ENCODE measurements at regions not wholly inside any gene's neighbourhood (a gene's known extent, or its start where the extent isn't known, plus 50 kb on each side); places are given as distances from the start of the nearest gene placed in this dataset.

DNA sequence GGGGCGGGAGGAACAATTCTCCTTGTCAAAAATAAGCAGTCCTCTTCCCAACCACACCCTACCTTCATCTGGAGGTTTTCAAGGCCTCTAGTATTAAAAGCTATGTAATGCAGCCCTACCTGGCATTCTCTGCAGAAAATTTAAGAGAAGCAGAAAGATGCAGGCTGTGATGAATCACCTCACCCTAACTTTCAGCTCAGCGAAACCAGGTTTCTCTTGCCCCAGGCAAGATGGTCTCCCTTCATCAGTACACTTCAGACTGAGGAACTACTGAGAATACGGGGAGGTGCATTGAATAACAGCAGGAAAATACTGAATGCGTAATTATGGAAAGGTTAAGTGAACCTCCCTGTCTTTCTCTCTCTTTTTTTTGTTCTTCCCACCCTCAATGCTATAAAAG lies 437.6 kb upstream of the KLF12 start:
- no TSS peak for BruUV-seq (replicated peaks)
- intact Hi-C loops (cut with micrococcal nuclease; ENCODE audit: unreplicated experiment), result no loop called here
- no peaks in the 10 kb centered on the region for H3K4me1 ChIP-seq (ENCODE audit: insufficient read depth, low read length, poor library complexity, severe bottlenecking)
- TF ChIP-seq EZH2 (IDR thresholded peaks at IDR 0.05; ENCODE audit: borderline replicate concordance, low read depth, low read length, poor library complexity, severe bottlenecking), result no peak
- TF ChIP-seq CTCF (conservative IDR thresholded peaks at IDR 0.05; ENCODE audit: low read depth, low read length), result no peak
- no peak overlapping the region for H3K4me3 ChIP-seq (ENCODE audit: low read depth, low read length, poor library complexity, severe bottlenecking)
- no peak overlapping the region for H3K27ac ChIP-seq (ENCODE audit: low read depth, low read length, poor library complexity, severe bottlenecking)
- no peaks in the 10 kb centered on the region for H3K9me3 ChIP-seq (ENCODE audit: low read depth, low read length, poor library complexity, severe bottlenecking)
- no peak for DNase-seq (ENCODE audit: low spot score)
- H3K36me3 ChIP-seq (ENCODE audit: insufficient read depth, low read length, poor library complexity, severe bottlenecking), result no peaks in the 10 kb centered on the region
- POLR2A ChIA-PET (ENCODE audit: low non-redundant PET), result no interaction called here
- H3K27me3 ChIP-seq (replicated peaks; ENCODE audit: insufficient read depth, low read depth, low read length, poor library complexity), result no peaks in the 10 kb centered on the region
- CTCF ChIA-PET, result no interaction called here

DNA sequence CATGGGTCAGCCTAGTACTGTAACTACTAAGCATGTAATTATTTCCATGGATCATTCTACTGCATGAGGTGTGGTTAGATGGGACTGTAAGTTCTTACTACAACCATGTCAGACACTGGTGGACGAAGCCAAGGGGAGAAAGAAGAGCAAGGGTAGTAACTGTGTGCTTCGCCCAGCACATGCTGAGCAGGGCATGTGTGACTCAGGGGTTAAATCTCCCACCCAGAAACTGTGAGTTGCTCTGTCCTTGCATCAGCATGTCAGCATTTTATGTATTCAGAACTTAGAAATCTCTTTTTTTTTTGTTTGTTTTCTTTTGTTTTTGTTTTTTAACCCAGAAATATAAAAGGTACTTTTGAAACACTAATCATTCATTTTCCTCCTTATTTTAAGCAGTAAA lies 436.6 kb upstream of the KLF12 start:
- ChIA-PET CTCF (no interaction called here), POLR2A (ENCODE audit: low non-redundant PET) (no interaction called here)
- Histone ChIP-seq H3K4me3 (ENCODE audit: low read depth, low read length, poor library complexity, severe bottlenecking) (no peak overlapping the region), H3K27ac (ENCODE audit: low read depth, low read length, poor library complexity, severe bottlenecking) (no peak overlapping the region), H3K27me3 (replicated peaks; ENCODE audit: insufficient read depth, low read depth, low read length, poor library complexity) (no peaks in the 10 kb centered on the region), H3K36me3 (ENCODE audit: insufficient read depth, low read length, poor library complexity, severe bottlenecking) (no peaks in the 10 kb centered on the region), H3K9me3 (ENCODE audit: low read depth, low read length, poor library complexity, severe bottlenecking) (no peaks in the 10 kb centered on the region), H3K4me1 (ENCODE audit: insufficient read depth, low read length, poor library complexity, severe bottlenecking) (no peaks in the 10 kb centered on the region)
- no peak for TF ChIP-seq EZH2 (IDR thresholded peaks at IDR 0.05; ENCODE audit: borderline replicate concordance, low read depth, low read length, poor library complexity, severe bottlenecking)
- TF ChIP-seq CTCF (conservative IDR thresholded peaks at IDR 0.05; ENCODE audit: low read depth, low read length), result no peak
- BruUV-seq (replicated peaks), result no TSS peak
- intact Hi-C loops (cut with micrococcal nuclease; ENCODE audit: unreplicated experiment), result no loop called here
- DNase-seq (ENCODE audit: low spot score), result no peak

GRCh38 chr13:74570046-74570445 lies 435.8 kb upstream of the KLF12 start:
- POLR2A ChIA-PET (ENCODE audit: low non-redundant PET), result no interaction called here
- CTCF ChIA-PET, result no interaction called here
- no TSS peak for BruUV-seq (replicated peaks)

More at GRCh38 chr13:74570046-74570445, 435.8 kb upstream of the KLF12 start:
- no peaks in the 10 kb centered on the region for H3K27me3 ChIP-seq (replicated peaks; ENCODE audit: insufficient read depth, low read depth, low read length, poor library complexity)
- H3K4me1 ChIP-seq (ENCODE audit: insufficient read depth, low read length, poor library complexity, severe bottlenecking), result no peaks in the 10 kb centered on the region
- no peak for TF ChIP-seq CTCF (conservative IDR thresholded peaks at IDR 0.05; ENCODE audit: low read depth, low read length)
- no peak for TF ChIP-seq EZH2 (IDR thresholded peaks at IDR 0.05; ENCODE audit: borderline replicate concordance, low read depth, low read length, poor library complexity, severe bottlenecking)
- intact Hi-C loops (cut with micrococcal nuclease; ENCODE audit: unreplicated experiment), result no loop called here
- H3K36me3 ChIP-seq (ENCODE audit: insufficient read depth, low read length, poor library complexity, severe bottlenecking), result no peaks in the 10 kb centered on the region
- H3K4me3 ChIP-seq (ENCODE audit: low read depth, low read length, poor library complexity, severe bottlenecking), result no peak overlapping the region
- no peaks in the 10 kb centered on the region for H3K9me3 ChIP-seq (ENCODE audit: low read depth, low read length, poor library complexity, severe bottlenecking)
- no peak overlapping the region for H3K27ac ChIP-seq (ENCODE audit: low read depth, low read length, poor library complexity, severe bottlenecking)
- DNase-seq (ENCODE audit: low spot score), result no peak
